GM19452 (cell line): ENCODE measurements at regions not wholly inside any gene's neighbourhood (a gene's known extent, or its start where the extent isn't known, plus 50 kb on each side); places are given as distances from the start of the nearest gene placed in this dataset.
A peak's percentile ranks its signal among the peaks of the same experiment; 100 is the strongest.
"Not testable (repeated sequence)": the region's sequence is repeated elsewhere in the genome, so short reads cannot be mapped to it uniquely, and the experiment has no call there.

ENCODE experiments used
- ATAC-seq: cut with Tn5 transposase; IDR thresholded peaks from one replicate; pipeline ENCODE4 v1.9.1; 2021; ENCODE audit not compliant: unreplicated experiment

DNA sequence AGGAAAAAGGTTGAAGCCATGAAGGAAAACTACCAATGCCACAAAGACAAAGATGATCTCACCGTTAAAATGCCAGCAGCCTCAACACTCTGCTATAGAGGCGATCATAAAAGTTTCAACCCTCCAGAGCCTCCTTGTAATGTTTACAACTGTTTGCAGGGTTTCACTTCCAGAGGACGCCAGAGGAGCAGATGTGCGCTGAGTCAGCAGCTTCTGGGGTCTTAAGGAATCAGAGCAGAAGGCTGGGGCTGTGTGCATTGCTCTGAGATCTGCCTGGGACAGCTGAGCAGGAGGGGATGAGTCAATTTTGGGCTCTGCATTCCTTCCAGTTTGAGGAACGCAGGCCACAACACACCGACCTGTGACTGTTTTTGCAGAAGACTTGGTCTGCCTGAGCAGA lies 98.3 kb downstream of the TMEM130 start:
- ATAC-seq: no peak

GRCh38 chr7:98771941-98772603 lies 97.7 kb downstream of the TMEM130 start:
- no peak for ATAC-seq

- no peak for ATAC-seq
These were observed 94.9 kb downstream of the TMEM130 start for GRCh38 chr7:98774884-98775283.

DNA sequence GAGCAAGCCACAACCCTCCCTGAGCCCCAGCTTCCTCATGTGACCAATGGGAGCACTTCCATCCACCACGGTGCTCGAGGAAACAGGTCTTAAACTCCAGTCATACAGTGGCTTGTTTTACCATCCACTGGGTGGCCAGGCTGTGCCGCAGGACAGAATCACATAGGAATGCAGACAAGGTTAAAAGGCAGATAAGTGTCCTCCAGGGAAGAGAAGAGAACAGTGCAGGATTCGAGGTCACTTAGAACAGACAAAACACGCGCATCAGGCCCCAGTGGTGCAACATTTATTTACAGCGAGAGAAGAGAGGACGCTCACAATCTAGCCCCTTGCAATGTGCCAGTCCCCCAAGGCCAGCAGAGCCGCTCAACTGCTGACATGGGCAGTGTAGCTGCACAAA lies 92.8 kb downstream of the TMEM130 start:
- ATAC-seq: no peak

DNA sequence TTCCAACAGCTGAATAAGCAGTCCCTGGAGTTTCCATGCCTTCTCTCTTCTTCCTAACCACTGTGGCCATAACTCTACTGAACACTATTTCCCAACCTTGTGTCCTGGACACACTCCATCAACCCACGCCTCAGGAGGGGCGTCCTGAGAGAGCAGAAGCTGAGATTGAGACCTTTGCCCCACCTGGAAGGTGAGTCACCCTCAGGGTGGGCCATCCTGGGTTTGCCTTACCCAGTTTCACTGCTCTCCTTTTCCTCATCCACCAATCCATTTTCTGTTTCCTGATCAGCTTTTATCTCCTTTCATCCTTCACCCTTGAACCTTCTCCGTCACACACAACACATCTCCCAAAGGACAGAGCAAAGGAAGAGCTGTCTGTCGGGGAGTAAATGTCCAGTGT lies 91.4 kb downstream of the TMEM130 start:
- no peak for ATAC-seq

- no peak for ATAC-seq
These were observed 89.8 kb downstream of the TMEM130 start for GRCh38 chr7:98779800-98780587.

- no peak for ATAC-seq
These were observed 85.5 kb downstream of the TMEM130 start for GRCh38 chr7:98784216-98784785.

DNA sequence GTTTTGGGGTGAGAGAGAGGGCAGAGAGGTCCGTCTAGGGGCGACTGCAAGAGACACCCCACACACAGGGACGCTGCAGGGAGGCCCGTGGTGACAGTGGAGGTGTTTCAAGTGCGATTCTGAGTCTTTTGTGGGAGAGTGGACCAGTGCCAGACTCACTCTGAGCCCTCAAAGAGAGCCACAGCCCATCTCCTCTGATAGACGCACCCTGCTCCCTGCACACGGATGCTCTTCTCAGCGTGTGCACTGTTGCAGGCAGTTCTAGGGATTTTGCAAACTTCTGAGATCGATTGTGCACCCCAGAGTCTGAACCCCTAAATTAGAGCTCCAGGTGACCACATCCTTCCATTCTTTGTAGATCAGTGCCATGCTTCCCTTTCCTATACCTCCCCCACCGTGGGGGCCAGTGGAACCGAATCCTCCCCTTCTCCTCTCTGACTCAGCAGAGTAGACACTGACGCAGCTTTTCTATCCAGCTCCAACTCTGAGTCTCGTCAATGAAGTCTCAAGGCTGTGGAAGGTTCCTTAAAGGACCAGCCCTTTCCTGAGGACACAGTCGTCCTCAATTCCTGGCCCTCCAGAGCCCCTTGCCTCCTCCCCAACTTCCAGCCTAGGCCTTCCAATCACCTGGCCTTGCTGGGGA lies 83.8 kb downstream of the TMEM130 start:
- ATAC-seq: no peak

- ATAC-seq: no peak
These were observed 80.8 kb downstream of the TMEM130 start for GRCh38 chr7:98788966-98789365.

GRCh38 chr7:98794453-98794852 lies 75.4 kb downstream of the TMEM130 start:
- ATAC-seq: not testable (repeated sequence)

DNA sequence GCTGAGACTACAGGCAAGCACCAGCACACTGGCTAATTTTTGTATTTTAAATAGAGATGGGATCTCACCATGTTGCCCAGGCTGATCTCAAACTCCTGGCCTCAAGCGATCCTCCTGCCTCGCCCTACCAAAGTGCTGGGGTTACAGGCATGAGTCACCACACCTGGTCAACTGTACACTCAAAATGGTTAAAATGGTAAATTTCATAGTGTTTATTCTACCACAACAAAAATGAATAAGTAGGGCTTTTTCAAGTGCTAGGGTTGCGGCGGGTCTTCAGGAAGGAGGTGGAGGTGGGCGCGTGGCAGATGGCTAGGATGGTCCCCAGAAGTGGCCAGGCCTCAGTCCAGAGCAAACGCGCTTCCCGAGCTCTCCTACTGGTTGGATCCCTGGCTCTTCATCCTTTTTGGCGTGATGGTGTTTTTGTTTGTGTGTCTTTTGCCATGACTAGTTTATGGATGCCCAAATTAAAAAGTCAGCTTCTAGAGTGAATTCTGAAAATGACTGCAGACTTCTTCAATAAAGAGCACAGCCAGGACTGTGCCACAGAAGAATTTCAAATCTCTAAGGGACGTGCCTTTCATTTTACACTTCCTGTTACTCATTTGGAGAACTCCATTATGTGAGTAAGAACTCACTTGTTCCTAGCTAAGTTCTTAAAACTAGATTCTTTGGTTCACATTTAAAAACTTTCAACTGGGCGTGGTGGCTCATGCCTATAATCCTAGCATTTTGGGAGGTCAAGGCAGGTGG lies 73.9 kb downstream of the TMEM130 start:
- ATAC-seq: peak; percentile 93
